ENCODE measurements at regions not wholly inside any gene's neighbourhood (a gene's known extent, or its start where the extent isn't known, plus 50 kb on each side); places are given as distances from the start of the nearest gene placed in this dataset.

DNA sequence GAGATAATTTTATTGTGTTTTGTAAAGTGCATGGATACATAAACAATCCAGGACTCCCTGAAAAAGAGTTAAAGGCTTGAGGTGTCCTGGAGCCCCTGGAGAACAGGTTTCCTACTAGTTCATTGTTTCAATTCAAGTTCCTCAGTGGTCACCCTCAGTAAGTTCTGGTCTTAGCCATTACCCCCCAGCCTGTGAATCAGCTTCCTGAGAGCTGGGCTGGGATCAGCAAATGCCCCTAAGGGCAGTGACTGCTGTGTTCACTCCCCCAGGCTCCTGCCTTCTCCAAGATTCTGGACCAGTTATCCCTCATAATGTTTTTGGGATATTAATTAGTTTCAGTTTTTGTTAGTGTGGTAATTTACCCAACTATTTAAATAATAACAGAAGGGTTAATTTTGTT is 151.6 kb upstream of the PRSS58 start:
- no peak for DNase-seq

DNA sequence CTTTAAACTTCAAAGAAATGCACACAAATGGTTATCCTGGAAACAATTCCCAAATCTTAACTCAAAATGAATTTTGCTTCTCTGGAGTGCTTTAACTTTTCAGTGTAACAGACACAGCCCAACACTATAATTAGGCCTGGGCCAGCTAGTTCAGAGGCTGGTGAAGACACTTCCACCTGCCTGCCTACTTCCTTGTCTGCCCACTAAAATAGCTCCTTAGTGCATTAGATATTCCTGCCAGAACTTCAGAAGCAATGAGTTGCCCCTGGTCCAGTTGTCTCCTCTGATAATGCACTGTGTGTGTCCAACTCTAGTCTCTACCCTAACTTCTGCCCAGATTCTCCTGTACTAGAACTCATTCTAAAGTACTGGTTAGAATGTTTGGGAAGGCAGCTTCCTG is 150.9 kb upstream of the PRSS58 start:
- no peak for DNase-seq

DNA sequence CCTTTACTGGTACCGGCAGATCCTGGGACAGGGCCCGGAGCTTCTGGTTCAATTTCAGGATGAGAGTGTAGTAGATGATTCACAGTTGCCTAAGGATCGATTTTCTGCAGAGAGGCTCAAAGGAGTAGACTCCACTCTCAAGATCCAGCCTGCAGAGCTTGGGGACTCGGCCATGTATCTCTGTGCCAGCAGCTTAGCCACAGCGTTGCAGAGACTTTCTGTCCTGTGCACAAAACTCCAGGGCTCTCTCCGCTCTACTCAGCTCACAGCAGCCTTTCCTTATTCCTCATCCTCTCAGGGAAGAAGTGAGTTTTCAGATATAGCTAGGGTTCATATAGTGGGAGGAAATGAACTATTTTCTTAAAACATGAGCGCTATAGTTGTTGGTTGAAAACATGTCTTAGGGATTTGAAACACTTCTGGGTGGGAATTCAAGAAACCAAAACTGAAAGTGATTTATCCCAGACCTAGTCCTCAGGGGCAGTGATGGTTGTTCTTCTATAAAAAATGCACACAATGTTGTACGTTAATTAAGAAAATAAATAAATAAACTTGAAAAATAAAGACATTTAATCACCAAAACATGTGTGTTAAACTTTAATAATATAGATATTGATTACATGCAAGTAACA is 150.2 kb upstream of the PRSS58 start:
- peak in 2 of 3 donors; percentile 22 to 52 for DNase-seq

DNA sequence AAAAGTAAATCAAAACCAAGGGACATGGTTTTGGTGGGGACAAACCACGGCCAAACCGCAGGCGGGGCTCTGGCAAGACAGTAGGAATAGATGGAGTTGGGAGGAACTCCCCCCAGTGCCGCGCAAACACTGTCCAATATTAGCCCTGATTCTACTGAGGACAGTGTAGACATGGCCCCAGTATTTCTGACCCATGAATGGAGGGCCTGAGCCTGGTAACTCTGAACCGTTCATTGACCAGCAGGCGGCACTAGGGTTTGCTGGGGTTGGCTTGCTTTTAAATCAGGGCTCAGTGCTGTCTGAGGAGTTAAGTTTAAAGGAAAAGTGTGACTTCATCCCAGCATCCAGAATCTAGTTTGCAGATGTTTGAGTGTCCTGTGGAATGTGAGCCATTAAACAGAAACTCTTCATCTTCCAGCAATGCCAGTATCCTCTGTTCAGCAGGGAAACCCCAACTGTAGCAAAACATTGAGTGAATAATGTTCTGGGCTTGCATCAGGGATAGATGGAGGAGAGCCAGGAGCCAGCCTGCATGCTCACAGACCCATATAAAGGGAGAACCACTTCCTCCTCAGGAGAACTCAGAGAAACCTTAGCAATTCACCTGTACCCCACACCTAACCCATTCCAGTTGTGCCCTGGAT is 147.4 kb upstream of the PRSS58 start:
- DNase-seq: no peak

DNA sequence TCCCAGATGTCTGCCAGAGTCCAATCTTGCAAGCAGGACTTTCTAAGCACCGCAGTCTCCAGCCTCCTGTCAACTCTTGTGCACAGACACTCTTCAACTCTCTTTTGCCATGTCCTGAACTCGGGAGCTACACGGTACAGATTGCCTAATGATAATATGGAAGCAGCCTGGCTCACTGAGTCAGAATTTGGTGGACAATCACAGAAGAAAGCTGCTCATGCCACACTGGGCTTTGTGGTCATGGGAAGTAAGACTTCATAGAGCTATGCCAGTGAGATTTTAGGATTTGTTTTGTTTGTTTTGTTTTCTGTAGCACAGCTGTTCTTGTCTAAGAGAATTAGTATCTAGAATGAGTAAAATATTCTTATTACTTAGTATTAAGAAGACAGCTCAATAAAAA is 144.1 kb upstream of the PRSS58 start:
- DNase-seq: no peak

DNA sequence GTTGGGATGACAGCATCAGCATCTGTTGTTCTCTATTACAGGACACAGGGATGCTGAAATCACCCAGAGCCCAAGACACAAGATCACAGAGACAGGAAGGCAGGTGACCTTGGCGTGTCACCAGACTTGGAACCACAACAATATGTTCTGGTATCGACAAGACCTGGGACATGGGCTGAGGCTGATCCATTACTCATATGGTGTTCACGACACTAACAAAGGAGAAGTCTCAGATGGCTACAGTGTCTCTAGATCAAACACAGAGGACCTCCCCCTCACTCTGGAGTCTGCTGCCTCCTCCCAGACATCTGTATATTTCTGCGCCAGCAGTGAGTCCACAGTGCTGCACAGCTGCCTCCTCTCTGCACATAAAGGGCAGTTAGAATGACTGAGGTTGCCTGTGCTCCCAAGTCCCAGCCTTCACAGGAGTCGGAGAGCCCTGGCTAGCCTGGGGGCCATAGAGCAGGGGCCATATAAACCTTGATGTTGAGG is 142.2 kb upstream of the PRSS58 start:
- DNase-seq: no peak

DNA sequence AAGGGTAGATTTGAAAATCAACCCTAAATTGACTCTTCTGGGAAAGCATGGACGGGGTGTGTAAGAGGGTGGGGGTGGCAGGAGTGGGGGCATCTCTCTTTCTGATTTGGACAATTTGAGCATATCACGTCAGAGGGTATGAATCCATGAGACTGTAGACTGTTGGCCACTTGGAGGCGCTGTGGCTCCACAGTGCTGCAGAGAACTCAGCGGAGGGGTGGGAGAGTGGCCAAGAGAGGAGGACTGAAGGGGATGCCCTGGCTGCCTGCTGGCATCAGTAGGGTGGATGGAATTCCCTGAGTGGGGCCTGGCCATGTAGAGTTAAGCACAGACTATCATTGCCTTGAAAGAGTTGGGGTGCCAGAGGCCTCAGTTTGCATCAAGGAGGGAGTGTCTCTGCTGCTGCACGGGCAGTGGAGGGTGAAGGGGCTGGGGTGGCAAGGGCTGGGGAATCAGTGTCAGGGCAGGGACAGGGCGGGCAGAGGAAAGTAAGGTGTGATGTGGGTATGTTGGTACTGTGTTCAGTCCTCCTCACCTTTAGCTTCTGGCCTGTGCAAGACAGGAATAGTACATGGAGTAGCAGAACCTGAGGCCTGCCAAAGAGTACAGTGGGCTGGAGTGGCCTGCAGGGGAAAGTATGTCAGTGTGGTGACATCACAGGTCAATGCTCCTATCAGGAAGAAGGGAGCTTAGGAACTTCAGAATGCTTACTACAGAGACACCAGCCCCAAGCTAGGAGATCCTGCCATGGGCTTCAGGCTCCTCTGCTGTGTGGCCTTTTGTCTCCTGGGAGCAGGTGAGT is 133.5 kb upstream of the PRSS58 start:
- DNase-seq: no peak

DNA sequence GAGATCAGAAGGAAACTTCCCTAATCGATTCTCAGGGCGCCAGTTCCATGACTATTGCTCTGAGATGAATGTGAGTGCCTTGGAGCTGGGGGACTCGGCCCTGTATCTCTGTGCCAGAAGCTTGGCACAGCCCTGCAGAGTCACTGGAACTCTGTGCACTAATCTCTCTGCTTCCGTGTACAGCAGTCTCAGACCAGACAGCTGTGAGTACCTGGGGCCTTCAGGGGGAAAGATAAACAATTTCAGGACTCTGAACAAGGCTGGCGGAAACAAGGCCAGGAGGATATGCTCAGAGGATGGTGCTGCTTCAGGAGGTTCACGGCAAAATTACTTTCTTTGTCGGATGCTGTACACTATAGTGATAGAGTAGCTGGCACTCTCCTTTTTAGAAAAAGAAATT is 131.7 kb upstream of the PRSS58 start:
- DNase-seq: no peak

DNA sequence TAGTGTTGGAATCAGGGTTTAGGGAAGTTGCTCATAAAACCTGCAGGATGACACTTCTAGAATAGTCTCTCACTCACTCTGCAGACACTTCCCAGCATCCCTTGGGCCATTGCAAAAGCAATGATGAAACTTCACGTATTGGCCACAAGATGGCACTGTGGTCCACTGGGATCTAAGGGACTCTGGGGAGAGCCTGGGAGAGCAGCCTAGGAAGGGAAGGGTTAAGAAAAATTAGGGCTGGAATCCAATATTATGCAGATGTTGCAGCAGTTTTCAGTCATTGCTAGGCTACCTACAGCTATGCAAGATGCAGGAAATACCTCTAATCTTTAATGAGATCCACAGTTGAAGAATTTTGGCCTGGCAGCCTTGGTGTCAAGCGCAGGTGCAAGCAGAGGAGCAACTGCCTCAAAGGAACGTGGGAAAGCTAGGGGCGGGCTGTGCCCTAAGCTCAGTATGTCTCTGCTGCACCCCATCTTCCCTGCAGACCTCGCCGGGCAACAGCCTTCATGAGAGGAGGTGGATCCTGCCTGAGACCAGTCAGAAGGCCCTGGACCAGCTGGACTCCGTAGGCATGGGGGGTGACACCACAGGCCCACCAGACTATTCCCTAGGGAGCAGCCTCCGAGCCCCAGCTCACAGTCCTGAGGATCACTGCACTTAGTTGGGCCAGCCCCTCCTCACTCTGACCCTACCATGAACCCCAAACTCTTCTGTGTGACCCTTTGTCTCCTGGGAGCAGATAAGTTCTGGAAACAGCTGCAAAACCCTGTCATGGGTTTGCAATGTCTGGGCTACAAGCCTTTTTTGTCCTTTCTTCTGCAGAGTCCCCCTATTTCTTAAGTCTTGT is 127.9 kb upstream of the PRSS58 start:
- peak; percentile 51 to 61 (median 54) for DNase-seq

DNA sequence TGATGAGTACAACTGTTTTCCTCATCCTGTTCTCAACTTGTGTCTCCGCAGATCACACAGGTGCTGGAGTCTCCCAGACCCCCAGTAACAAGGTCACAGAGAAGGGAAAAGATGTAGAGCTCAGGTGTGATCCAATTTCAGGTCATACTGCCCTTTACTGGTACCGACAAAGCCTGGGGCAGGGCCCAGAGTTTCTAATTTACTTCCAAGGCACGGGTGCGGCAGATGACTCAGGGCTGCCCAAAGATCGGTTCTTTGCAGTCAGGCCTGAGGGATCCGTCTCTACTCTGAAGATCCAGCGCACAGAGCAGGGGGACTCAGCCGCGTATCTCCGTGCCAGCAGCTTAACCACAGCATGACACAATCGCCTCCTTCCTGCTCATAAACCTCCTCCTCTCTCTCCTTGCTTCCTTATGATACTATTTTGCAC is 126.7 kb upstream of the PRSS58 start:
- DNase-seq: peak in 1 of 3 donors; percentile 25

DNA sequence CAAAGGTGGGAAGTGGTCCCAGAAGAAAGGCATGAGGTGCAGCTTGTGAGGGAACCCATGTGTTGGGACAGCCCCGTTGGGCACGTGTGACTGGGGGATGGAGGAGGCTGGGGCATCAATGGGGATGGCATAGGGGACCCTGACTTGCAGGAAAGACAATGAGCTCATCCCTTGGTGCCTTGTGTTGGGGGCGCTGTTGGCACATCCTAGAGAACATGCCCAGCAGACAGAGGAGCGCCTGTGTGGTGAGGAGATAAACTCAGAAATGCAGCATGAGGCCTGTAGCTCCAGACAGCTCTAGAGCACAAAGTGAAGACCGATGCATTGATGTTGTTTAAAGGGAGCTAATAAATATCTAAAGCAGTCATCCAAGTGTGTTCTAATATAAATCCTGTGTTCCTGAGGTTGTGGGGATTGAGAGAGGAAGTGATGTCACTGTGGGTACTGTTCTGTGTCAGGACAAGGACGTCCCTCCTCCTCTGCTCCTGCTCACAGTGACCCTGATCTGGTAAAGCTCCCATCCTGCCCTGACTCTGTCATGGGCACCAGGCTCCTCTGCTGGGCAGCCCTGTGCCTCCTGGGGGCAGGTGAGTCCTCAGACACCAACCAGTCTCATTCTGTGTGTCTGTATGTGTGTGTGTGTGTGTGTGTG is 126.1 kb upstream of the PRSS58 start:
- DNase-seq: no peak

DNA sequence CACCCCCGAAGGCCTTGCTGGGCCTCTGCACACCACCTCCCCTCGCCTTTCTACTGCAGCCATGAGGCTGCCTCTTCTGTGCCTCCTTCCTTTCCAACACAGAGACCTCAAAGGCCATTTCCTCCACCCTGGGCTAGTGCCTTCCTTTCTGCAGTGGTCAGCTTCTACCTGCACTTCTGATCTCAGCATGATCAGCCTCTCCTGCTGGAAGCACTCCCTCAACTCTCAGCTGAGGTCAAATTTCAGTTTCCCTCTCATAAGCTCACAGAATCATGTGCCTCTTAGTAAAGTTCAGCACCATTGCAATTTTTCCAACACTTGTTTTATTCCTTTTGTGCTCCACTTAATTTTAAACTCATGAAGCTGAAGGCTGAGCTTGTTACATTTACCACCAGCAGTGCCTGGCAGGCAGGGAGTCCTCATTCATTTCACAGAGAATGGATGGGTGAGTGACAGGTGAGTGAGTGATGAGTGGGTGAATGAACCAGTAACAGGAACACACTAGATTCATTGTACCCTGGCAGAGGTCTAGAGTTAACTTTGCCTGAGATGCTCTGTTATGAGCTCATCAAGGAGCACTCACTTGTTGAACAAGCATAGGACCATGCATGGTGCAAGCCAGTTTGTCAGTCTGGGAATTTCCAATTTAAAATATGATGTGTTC is 124.0 kb upstream of the PRSS58 start:
- DNase-seq: no peak

DNA sequence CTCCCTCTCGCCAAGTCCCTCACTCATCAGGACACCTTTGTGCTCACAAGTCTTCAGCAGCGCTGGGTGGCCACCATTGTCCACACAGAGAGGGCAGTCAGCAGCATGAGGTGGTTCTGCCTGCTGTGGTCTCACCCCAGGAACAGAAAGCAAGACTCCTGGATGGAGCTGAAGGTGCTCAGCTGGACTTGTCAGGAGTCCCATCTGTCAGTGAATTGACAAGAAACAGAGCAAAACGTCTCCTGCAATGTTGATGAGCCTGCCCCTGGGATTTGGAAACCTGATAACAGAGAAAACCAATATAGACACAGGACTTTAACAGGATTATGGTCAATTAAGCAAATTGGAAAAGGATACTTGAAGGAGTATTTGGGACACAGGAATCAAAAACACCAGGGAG is 122.2 kb upstream of the PRSS58 start:
- DNase-seq: no peak

DNA sequence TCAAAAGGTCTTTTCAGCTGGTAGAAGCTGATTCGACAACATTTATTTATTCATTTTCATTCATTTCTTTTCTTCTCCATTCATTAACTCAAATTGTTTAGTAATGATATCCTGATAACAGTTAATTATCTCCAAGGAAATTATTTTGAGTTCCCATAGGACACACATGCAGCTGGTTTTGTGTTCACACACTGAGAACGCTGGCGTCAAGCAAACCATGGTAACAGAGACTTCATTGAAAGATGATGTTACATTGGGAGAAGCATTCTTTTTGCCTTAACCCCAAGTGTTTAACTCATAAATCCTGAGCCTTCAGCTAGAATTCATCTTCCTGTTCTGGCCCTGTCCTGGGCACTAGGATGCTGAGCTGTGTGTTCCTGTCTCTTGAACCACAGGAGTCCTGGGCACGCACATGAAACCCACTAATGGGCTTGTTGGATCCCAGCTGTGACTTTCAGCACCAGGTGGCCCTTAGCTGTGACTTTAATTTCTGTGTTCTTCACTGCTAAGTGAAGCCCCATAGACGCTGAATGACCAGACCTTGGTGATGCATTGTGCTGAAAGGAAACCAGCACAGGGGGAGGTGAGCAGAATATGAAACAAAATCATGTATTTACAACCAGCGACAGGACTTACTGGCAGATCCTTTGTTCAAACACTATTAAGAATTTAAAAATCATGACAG is 121.5 kb upstream of the PRSS58 start:
- no peak for DNase-seq

DNA sequence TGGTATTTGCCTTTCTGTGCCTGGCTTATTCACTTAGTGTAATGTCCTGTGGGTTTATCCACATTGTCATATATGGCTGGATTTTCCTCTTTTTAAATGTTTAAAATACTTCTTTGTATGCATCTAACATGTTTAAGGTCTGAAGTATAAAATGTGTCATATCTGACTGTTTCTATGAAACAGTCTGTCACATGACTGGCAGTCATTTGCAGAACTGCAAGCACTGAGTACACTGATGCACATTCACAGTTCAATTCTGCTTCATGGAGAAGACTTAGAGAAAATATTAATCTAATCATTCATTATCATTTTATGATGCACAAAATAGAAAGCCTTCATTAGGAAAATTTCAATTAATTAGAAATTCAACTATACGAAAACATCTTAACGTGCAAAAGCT is 119.7 kb upstream of the PRSS58 start:
- DNase-seq: no peak

DNA sequence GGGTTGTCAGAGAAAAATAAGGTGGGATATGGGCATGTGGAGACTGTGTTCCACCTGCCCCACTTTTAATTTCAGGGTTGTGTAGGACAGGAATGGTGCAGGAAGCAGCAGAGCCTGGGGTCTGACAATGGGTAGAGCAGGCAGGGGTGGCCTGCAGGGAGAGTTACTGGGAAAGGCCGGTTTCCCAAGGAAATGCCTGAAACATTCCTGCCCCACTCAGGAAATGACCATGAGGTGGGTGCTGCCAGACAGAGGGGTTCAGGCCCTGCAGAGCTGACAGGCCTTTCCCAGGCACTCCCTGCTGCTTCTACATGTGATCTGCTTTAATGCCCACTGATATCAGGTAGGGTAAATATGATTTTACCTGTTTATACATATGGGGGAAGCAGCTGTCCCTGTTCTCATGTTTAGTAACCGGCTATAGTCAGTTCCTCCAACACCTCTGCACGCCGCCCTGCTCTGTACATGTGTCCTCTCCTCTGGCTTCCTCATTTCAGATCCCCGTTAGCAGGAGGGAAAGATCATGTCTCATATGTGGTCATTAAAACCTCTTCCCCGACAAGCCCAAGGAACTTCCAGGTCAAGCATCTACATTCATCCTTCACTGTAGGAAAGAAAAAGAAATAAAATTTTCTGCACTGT is 118.6 kb upstream of the PRSS58 start:
- DNase-seq: no peak

DNA sequence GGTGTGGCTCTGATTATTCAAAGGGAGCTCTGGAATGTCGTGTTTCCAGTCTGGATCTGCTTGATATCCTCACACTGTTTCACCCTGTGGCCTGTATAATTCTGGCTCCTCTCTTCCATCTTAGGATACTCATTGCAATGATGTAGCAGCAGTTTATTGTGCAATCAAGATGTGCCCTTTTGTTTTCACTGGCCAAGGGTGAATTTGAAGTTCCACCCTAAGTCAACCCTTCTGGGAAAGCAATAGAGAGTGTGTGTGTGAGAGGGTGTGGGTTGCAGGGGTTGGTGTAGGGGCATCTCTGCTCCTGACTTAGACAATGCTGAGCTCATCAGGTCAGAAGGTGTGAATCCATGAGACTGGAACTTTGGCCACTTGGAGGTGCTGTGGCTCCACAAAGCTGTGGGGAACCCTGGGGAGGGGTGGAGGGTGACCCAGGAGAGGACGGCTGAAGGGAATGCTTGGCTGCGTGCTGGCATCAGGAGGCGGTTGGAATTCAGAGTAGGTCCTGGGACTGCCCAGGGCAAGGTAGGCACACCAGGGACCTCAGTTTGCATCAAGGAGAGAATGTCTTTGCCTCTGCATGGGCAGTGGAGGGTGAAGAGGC is 118.0 kb upstream of the PRSS58 start:
- no peak for DNase-seq

DNA sequence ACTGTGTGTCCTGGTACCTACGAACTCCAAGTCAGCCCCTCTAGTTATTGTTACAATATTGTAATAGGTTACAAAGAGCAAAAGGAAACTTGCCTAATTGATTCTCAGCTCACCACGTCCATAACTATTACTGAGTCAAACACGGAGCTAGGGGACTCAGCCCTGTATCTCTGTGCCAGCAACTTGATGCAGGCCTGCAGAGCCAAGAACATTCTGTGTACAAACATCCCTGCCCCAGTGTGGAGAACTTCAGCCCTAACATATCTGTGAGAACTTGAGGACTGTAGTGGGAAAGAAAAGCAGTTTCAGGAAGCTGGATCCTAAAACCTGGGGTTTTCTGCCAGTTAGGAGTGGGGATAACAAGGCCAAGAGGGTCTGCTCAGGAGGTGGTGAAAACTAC is 114.9 kb upstream of the PRSS58 start:
- DNase-seq: no peak
